IMR-90 (cell line): ENCODE measurements at regions not wholly inside any gene's neighbourhood (a gene's known extent, or its start where the extent isn't known, plus 50 kb on each side); places are given as distances from the start of the nearest gene placed in this dataset.

Source experiments
- ATAC-seq: fragments of 200-7000 bp; cut with Tn5 transposase; 2 replicates; pipeline ENCODE4 v1.9.1; 2020; ENCODE audit warnings: low read depth, mild to moderate bottlenecking, moderate library complexity
- BruUV-seq: library from RNA; stranded (reverse); fragments of 400-500 nt; replicated peaks from 2 replicates; lab custom pipeline; 2021; lab: Mats Ljungman, UMichigan
- CTCF ChIA-PET: fragments of 300-600 bp; formaldehyde crosslinking; extraction: SDS; loops from one replicate; lab custom pipeline; 2021; ENCODE audit warnings: antibody characterized with exemption; lab: Yijun Ruan, JAX
- POLR2A ChIA-PET: fragments of 300-600 bp; sonication (Branson Sonifier 250); formaldehyde crosslinking; loops from one replicate; lab custom pipeline; 2022; ENCODE audit warnings: antibody characterized with exemption; ENCODE audit not compliant: unreplicated experiment; lab: Charles Lee
- DNase-seq: peaks from one replicate; pipeline ENCODE4 v3.0.0; 2013
- H2AFZ ChIP-seq: replicated peaks from 2 replicates; pipeline ENCODE3; 2013; ENCODE audit warnings: low read length, mild to moderate bottlenecking; ENCODE audit not compliant: poor library complexity
- H2AK5ac ChIP-seq: 2 replicates; pipeline ENCODE4 v1.6.1; 2013; ENCODE audit warnings: low read depth, low read length, inconsistent platforms
- H2AK9ac ChIP-seq: replicated peaks from 2 replicates; pipeline ENCODE3; 2013; ENCODE audit warnings: mild to moderate bottlenecking, low read depth, low read length, moderate library complexity; ENCODE audit not compliant: poor library complexity
- H2BK120ac ChIP-seq: 2 replicates; pipeline ENCODE4 v1.6.1; 2013; ENCODE audit warnings: low read depth, low read length, inconsistent platforms
- H2BK15ac ChIP-seq: 3 replicates; pipeline ENCODE4 v1.6.1; 2013; ENCODE audit warnings: low read depth, low read length, inconsistent platforms
- H2BK20ac ChIP-seq: 2 replicates; pipeline ENCODE4 v1.6.1; 2013; ENCODE audit warnings: low read depth, mild to moderate bottlenecking, inconsistent platforms, low read length, moderate library complexity
- H2BK5ac ChIP-seq: 2 replicates; pipeline ENCODE4 v1.6.1; 2013; ENCODE audit warnings: mild to moderate bottlenecking, low read depth, low read length, inconsistent platforms; ENCODE audit not compliant: poor library complexity, severe bottlenecking
- H3K14ac ChIP-seq: replicated peaks from 2 replicates; pipeline ENCODE4 v1.6.1; 2013; ENCODE audit warnings: low read depth, low read length, inconsistent platforms
- H3K18ac ChIP-seq: 2 replicates; pipeline ENCODE4 v1.6.1; 2013; ENCODE audit warnings: low read depth, low read length, control low read depth
- H3K23ac ChIP-seq: 2 replicates; pipeline ENCODE4 v1.6.1; 2013; ENCODE audit warnings: low read depth, low read length, inconsistent platforms
- H3K27ac ChIP-seq: 2 replicates; pipeline ENCODE4 v1.5.1; 2013; ENCODE audit warnings: mild to moderate bottlenecking, control low read depth, low read length; ENCODE audit not compliant: insufficient read depth
- H3K27me3 ChIP-seq: 2 replicates; pipeline ENCODE4 v1.6.1; 2013; ENCODE audit warnings: low read length; ENCODE audit not compliant: control insufficient read depth, insufficient read depth
- H3K36me3 ChIP-seq: 2 replicates; pipeline ENCODE4 v1.6.1; 2013; ENCODE audit warnings: low read length, mixed read lengths; ENCODE audit not compliant: control insufficient read depth, insufficient read depth
- H3K4ac ChIP-seq: 2 replicates; pipeline ENCODE4 v1.6.1; 2013; ENCODE audit warnings: low read depth, low read length, inconsistent platforms
- H3K4me1 ChIP-seq: 2 replicates; pipeline ENCODE4 v1.6.1; 2013; ENCODE audit warnings: low read length, mixed read lengths; ENCODE audit not compliant: control insufficient read depth, insufficient read depth
- H3K4me2 ChIP-seq: 2 replicates; pipeline ENCODE4 v1.6.1; 2013; ENCODE audit warnings: low read depth, mild to moderate bottlenecking, control low read depth, low read length, moderate library complexity
- H3K4me3 ChIP-seq: 2 replicates; pipeline ENCODE4 v1.5.1; 2013; ENCODE audit warnings: low read depth, mild to moderate bottlenecking, control low read depth, low read length, moderate library complexity; ENCODE audit not compliant: insufficient read depth
- H3K56ac ChIP-seq: 2 replicates; pipeline ENCODE4 v1.6.1; 2013; ENCODE audit warnings: low read length, inconsistent platforms; ENCODE audit not compliant: insufficient read depth; ENCODE audit errors: extremely low read depth
- H3K79me1 ChIP-seq, 2 experiments: 2 replicates each; pipeline ENCODE4 v1.6.1; 2013; ENCODE audit warnings: low read length in 2 of 2, inconsistent platforms in 1 of 2, low read depth in 1 of 2
- H3K9ac ChIP-seq: 2 replicates; pipeline ENCODE4 v1.6.1; 2013; ENCODE audit warnings: low read depth, low read length, control low read depth
- H3K9me1 ChIP-seq: 2 replicates; pipeline ENCODE4 v1.6.1; 2013; ENCODE audit warnings: low read length, inconsistent platforms; ENCODE audit not compliant: insufficient read depth
- H3K9me3 ChIP-seq: 2 replicates; pipeline ENCODE4 v1.6.1; 2013; ENCODE audit warnings: low read length; ENCODE audit not compliant: control insufficient read depth, insufficient read depth
- H4K20me1 ChIP-seq: 2 replicates; pipeline ENCODE4 v1.6.1; 2013; ENCODE audit warnings: low read length, inconsistent platforms; ENCODE audit not compliant: insufficient read depth
- H4K5ac ChIP-seq: 2 replicates; pipeline ENCODE4 v1.6.1; 2013; ENCODE audit warnings: mild to moderate bottlenecking, low read depth, low read length, control low read depth
- H4K8ac ChIP-seq, 2 experiments: 2 replicates each; pipeline ENCODE4 v1.6.1; 2013; ENCODE audit warnings: low read depth in 2 of 2, low read length in 2 of 2, control low read depth in 1 of 2, inconsistent platforms in 1 of 2
- H4K91ac ChIP-seq: 2 replicates; pipeline ENCODE4 v1.6.1; 2013; ENCODE audit warnings: low read depth, low read length, inconsistent platforms; ENCODE audit not compliant: insufficient read depth
- BHLHE40 ChIP-seq: fragments of 150-350 bp; IDR thresholded peaks from 2 replicates; pipeline ENCODE4 v1.6.1; 2016; ENCODE audit warnings: mild to moderate bottlenecking, low read depth, low read length
- MAFK ChIP-seq: IDR thresholded peaks from 2 replicates; pipeline ENCODE4 v1.6.1; 2012; ENCODE audit warnings: low read depth, low read length, improper control_type of control experiment
- MAZ ChIP-seq: IDR thresholded peaks from 2 replicates; pipeline ENCODE4 v1.6.1; 2012; ENCODE audit warnings: low read depth, mild to moderate bottlenecking, low read length, improper control_type of control experiment, moderate library complexity, borderline replicate concordance
- POLR2A ChIP-seq: IDR thresholded peaks from 2 replicates; pipeline ENCODE4 v1.6.1; 2012; ENCODE audit warnings: mild to moderate bottlenecking, low read depth, low read length
- RAD21 ChIP-seq: IDR thresholded peaks from 2 replicates; pipeline ENCODE4 v1.6.1; 2012; ENCODE audit warnings: low read length, improper control_type of control experiment
- RCOR1 ChIP-seq: IDR thresholded peaks from 2 replicates; pipeline ENCODE4 v1.6.1; 2012; ENCODE audit warnings: mild to moderate bottlenecking, low read length, improper control_type of control experiment; ENCODE audit not compliant: insufficient replicate concordance
- SMC3 ChIP-seq: fragments of 150-350 bp; IDR thresholded peaks from 2 replicates; pipeline ENCODE4 v1.6.1; 2016; ENCODE audit warnings: low read depth, mild to moderate bottlenecking, antibody characterized with exemption, low read length, moderate library complexity
- WGBS, 2 experiments: methylation state at CpG; one replicate each; pipeline versions ENCODE4 v1.1.5 to v1.1.7; 2013; ENCODE audit warnings: missing lambda C conversion rate in 2 of 2; ENCODE audit not compliant: insufficient read length in 1 of 2; ENCODE audit errors: extremely low coverage in 2 of 2; 5-methylcytosine and 5-hydroxymethylcytosine counted together
- dilution Hi-C: fragments of 300-500 bp; cut with HindIII; formaldehyde crosslinking; loops from one replicate; pipeline ENCODE4 v1.14.3; 2018; ENCODE audit warnings: low sequenced_read_pairs; ENCODE audit not compliant: unreplicated experiment
- in situ Hi-C: fragments of 300-500 bp; cut with MboI; formaldehyde crosslinking; loops from 3 replicates; pipeline ENCODE4 v1.14.3; 2019; ENCODE audit warnings: low sequenced_read_pairs, inconsistent platforms, mixed read lengths
- intact Hi-C: fragments of 100-400 bp; cut with micrococcal nuclease; formaldehyde crosslinking; loops from 2 replicates; pipeline ENCODE4 v1.10.0; 2022

DNA sequence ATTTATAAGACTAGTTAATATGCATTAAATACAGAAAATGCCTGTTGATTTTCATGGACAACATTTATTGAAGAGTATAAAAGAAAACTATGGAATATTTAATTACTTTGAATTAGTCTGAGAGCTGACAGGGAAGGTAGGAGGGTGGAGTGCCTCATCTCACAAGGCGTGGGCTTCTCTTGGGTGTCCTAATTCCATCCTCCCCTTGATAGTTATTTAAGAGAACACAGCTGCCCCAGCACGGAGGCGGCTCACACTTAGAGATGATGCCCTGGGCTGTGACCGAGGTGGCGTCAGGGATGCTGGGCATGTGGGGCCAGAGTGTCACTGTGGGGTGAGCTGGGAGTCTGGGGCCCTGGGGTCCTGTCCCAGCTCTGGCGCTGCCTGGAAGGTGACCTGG is 493.0 kb downstream of the PTPRU start:
- H3K23ac ChIP-seq = no peak overlapping the region
- no peak overlapping the region for H3K9ac ChIP-seq
- no peak overlapping the region for H4K8ac ChIP-seq
- H2AFZ ChIP-seq = no peak overlapping the region
- no peak overlapping the region for H3K18ac ChIP-seq
- WGBS, 2 experiments = no CpG with 5 or more reads among the region's 6 CpGs
- BruUV-seq = no TSS peak
- no peak overlapping the region for H4K5ac ChIP-seq
- H3K9me1 ChIP-seq = no peaks in the 10 kb centered on the region
- POLR2A ChIA-PET = no interaction called here
- H2AK5ac ChIP-seq = no peak overlapping the region
- H2BK5ac ChIP-seq = no peak overlapping the region
- H3K27me3 ChIP-seq = peaks cover 1% of the 10 kb centered on the region; the same call in 1 of the 2 replicates
- no peak overlapping the region for H3K4me2 ChIP-seq
- in situ Hi-C loops (no loop called here), dilution Hi-C loops (no loop called here), intact Hi-C loops (no loop called here)
- H2BK20ac ChIP-seq = no peak overlapping the region
- H3K4me1 ChIP-seq = no peaks in the 10 kb centered on the region
- TF ChIP-seq RCOR1 (no peak), SMC3 (no peak), MAFK (no peak), MAZ (no peak), POLR2A (no peak), BHLHE40 (no peak), RAD21 (no peak)
- no peak overlapping the region for H2BK15ac ChIP-seq
- no peaks in the 10 kb centered on the region for H3K9me3 ChIP-seq
- ATAC-seq (no peak), DNase-seq (no peak)
- H2BK120ac ChIP-seq = no peak overlapping the region
- H2AK9ac ChIP-seq = no peak overlapping the region
- H3K56ac ChIP-seq = no peak overlapping the region
- CTCF ChIA-PET = no interaction called here
- H3K36me3 ChIP-seq = no peaks in the 10 kb centered on the region
- no peaks in the 10 kb centered on the region for H3K79me1 ChIP-seq
- H4K91ac ChIP-seq = no peak overlapping the region
- H3K14ac ChIP-seq = no peak overlapping the region
- no peak overlapping the region for H3K27ac ChIP-seq
- no peaks in the 10 kb centered on the region for H4K20me1 ChIP-seq
- H3K4me3 ChIP-seq = no peak overlapping the region
- no peak overlapping the region for H3K4ac ChIP-seq
